Smooth muscle cell (in vitro differentiated cells): ENCODE measurements at regions not wholly inside any gene's neighbourhood (a gene's known extent, or its start where the extent isn't known, plus 50 kb on each side); places are given as distances from the start of the nearest gene placed in this dataset.

ENCODE experiments used
- DNase-seq: peaks from one replicate; lab custom pipeline; 2025; ENCODE audit not compliant: unreplicated experiment; lab: John Stamatoyannopoulos, UW
- H2AFZ ChIP-seq: fragments of 200-600 bp; sonication (generic); 2 replicates; pipeline ENCODE4 v1.6.0; 2016; ENCODE audit warnings: antibody characterized with exemption, low read depth, mild to moderate bottlenecking
- H3F3A ChIP-seq: fragments of 200-600 bp; sonication (generic); 2 replicates; pipeline ENCODE4 v1.6.0; 2017; ENCODE audit warnings: antibody characterized with exemption, low read depth
- H3K27ac ChIP-seq: fragments of 200-600 bp; sonication (generic); 2 replicates; pipeline ENCODE4 v1.5.1; 2016; ENCODE audit warnings: low read depth, mild to moderate bottlenecking
- H3K27me3 ChIP-seq: fragments of 200-600 bp; sonication (generic); 2 replicates; pipeline ENCODE4 v1.6.1; 2016; ENCODE audit warnings: low read depth, mild to moderate bottlenecking
- H3K36me3 ChIP-seq: fragments of 200-600 bp; sonication (generic); 2 replicates; pipeline ENCODE4 v1.5.1; 2016; ENCODE audit warnings: low read depth
- H3K4me1 ChIP-seq: fragments of 200-600 bp; sonication (generic); 2 replicates; pipeline ENCODE4 v1.5.1; 2016; ENCODE audit warnings: low read depth
- H3K4me2 ChIP-seq: fragments of 200-600 bp; sonication (generic); 2 replicates; pipeline ENCODE4 v1.6.0; 2016; ENCODE audit warnings: mild to moderate bottlenecking
- H3K4me3 ChIP-seq: fragments of 200-600 bp; sonication (generic); 2 replicates; pipeline ENCODE4 v1.5.1; 2016; ENCODE audit warnings: mild to moderate bottlenecking
- H3K79me2 ChIP-seq: fragments of 200-600 bp; sonication (generic); 2 replicates; pipeline ENCODE4 v1.6.0; 2016; ENCODE audit warnings: low read depth, mild to moderate bottlenecking
- H3K9ac ChIP-seq: fragments of 200-600 bp; sonication (generic); 2 replicates; pipeline ENCODE4 v1.6.0; 2016; ENCODE audit warnings: low read depth
- H3K9me3 ChIP-seq: fragments of 200-600 bp; sonication (generic); replicated peaks from 2 replicates; pipeline ENCODE4 v1.5.1; 2016; ENCODE audit warnings: low read depth
- H4K20me1 ChIP-seq: fragments of 200-600 bp; sonication (generic); 2 replicates; pipeline ENCODE4 v1.6.0; 2016; ENCODE audit warnings: low read depth
- CTCF ChIP-seq: fragments of 200-600 bp; sonication (generic); IDR thresholded peaks from 2 replicates; pipeline ENCODE4 v1.5.1; 2017; ENCODE audit warnings: borderline replicate concordance, mild to moderate bottlenecking, antibody characterized with exemption; ENCODE audit not compliant: insufficient read depth, poor library complexity, severe bottlenecking
- WGBS: methylation state at CpG from one replicate; pipeline ENCODE4 v1.1.7; 2016; ENCODE audit warnings: low lambda C conversion rate; 5-methylcytosine and 5-hydroxymethylcytosine counted together

GRCh38 chr4:174037631-174038030 is 245.8 kb downstream of the FBXO8 start:
- Histone ChIP-seq H3K27ac (no peak overlapping the region), H3K27me3 (no peaks in the 10 kb centered on the region), H3K4me2 (no peak overlapping the region), H3K79me2 (no peaks in the 10 kb centered on the region), H3F3A (no peaks in the 10 kb centered on the region), H3K4me3 (no peak overlapping the region), H3K9me3 (no peaks in the 10 kb centered on the region), H3K4me1 (no peaks in the 10 kb centered on the region), H4K20me1 (no peaks in the 10 kb centered on the region), H3K9ac (no peak overlapping the region), H3K36me3 (no peaks in the 10 kb centered on the region), H2AFZ (no peak overlapping the region)
- no peak for DNase-seq
- WGBS: 49% methylated on average over 3 of the region's 3 CpGs
- no peak for TF ChIP-seq CTCF

DNA sequence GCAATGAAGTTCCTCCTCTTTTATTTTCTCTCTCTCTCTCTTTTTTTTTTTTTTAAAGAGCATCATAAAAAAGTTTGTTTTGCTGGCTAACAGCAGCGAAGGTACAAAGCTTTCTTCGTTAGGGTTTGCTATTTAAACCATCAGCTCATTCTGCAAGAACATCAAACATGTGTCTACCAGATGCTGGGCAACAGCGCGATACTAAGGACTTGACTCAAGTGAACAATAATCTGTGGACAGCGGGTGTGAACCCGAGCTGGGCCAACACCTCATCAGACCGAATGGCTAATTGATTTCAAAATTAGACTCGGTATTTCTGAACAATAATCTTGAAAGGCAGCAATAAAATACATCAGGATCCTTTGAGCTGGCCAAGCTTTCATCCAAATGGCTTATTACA is 246.4 kb downstream of the FBXO8 start:
- Histone ChIP-seq H3K27me3 (no peaks in the 10 kb centered on the region), H3K79me2 (no peaks in the 10 kb centered on the region), H3K9ac (no peak overlapping the region), H3K4me2 (no peak overlapping the region), H3K27ac (no peak overlapping the region), H3K4me1 (no peaks in the 10 kb centered on the region), H3F3A (no peaks in the 10 kb centered on the region), H3K36me3 (no peaks in the 10 kb centered on the region), H3K9me3 (no peaks in the 10 kb centered on the region), H2AFZ (no peak overlapping the region), H3K4me3 (no peak overlapping the region), H4K20me1 (no peaks in the 10 kb centered on the region)
- 87% methylated on average over 8 of the region's 8 CpGs for WGBS
- DNase-seq: no peak
- TF ChIP-seq CTCF: no peak

DNA sequence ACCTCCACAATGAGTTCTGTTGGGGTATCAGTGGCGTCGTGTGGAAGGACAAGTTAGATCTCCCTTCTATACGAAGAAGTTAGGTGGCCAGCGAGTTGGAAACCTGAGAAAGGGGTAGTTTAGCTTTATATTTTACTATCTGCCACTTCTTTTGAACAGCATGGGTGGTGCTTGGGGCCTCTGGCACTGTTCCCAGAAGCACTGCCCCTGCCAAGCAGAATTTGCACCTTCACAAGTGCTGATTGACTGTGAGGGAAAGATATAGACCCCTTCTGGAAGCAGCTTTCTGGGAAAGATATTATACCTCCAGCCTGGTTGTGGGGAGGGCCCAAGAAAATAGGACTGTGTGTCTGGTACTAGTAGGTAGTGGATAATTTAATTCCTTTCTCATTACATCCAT is 246.9 kb downstream of the FBXO8 start:
- no peaks in the 10 kb centered on the region for H4K20me1 ChIP-seq
- 88% methylated on average over 4 of the region's 4 CpGs for WGBS
- no peaks in the 10 kb centered on the region for H3K36me3 ChIP-seq
- H3K9ac ChIP-seq: no peak overlapping the region
- H3K27ac ChIP-seq: no peak overlapping the region
- no peak overlapping the region for H3K4me3 ChIP-seq
- no peaks in the 10 kb centered on the region for H3F3A ChIP-seq
- no peak overlapping the region for H2AFZ ChIP-seq
- H3K27me3 ChIP-seq: no peaks in the 10 kb centered on the region
- H3K79me2 ChIP-seq: no peaks in the 10 kb centered on the region
- H3K9me3 ChIP-seq: no peaks in the 10 kb centered on the region
- no peaks in the 10 kb centered on the region for H3K4me1 ChIP-seq
- H3K4me2 ChIP-seq: no peak overlapping the region
- TF ChIP-seq CTCF: no peak
- DNase-seq: no peak

DNA sequence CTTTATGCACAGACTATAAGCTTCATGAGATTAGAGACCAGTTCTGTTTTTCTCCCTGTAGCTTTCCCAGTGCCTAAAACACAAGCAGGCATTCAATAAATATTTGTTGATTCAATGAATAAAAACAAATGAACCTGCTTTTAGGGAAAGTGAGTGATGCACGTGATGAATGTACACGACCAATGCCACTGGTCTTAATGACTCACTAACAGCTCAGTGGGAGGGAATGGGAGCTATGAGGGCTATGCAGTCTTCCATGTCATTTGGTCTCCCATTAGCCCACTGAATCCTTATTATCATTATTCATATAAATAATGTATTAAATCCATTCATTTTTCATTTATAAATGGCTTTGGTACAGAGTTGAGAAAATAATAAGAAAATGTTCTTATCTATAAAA is 247.4 kb downstream of the FBXO8 start:
- no peak overlapping the region for H2AFZ ChIP-seq
- no peaks in the 10 kb centered on the region for H4K20me1 ChIP-seq
- H3K4me2 ChIP-seq: no peak overlapping the region
- DNase-seq: no peak
- no peaks in the 10 kb centered on the region for H3K9me3 ChIP-seq
- H3F3A ChIP-seq: no peaks in the 10 kb centered on the region
- WGBS: 18% methylated on average over 2 of the region's 2 CpGs
- no peaks in the 10 kb centered on the region for H3K36me3 ChIP-seq
- no peaks in the 10 kb centered on the region for H3K79me2 ChIP-seq
- no peak overlapping the region for H3K9ac ChIP-seq
- H3K27ac ChIP-seq: no peak overlapping the region
- H3K4me3 ChIP-seq: no peak overlapping the region
- no peak for TF ChIP-seq CTCF
- no peaks in the 10 kb centered on the region for H3K4me1 ChIP-seq
- no peaks in the 10 kb centered on the region for H3K27me3 ChIP-seq
